Kidney epithelial cell (primary cell): ENCODE measurements at regions not wholly inside any gene's neighbourhood (a gene's known extent, or its start where the extent isn't known, plus 50 kb on each side); places are given as distances from the start of the nearest gene placed in this dataset.

Source experiments
- DNase-seq: peaks from one replicate; pipeline ENCODE4 v3.0.0-alpha.2; 2010; ENCODE audit warnings: low read depth
- H3K27me3 ChIP-seq: 2 replicates; pipeline ENCODE4 v1.6.0; 2011; ENCODE audit warnings: low read length; ENCODE audit not compliant: control insufficient read depth, insufficient read depth
- H3K36me3 ChIP-seq: 2 replicates; pipeline ENCODE4 v1.5.1; 2011; ENCODE audit warnings: low read length; ENCODE audit not compliant: control insufficient read depth, insufficient read depth
- H3K4me3 ChIP-seq: 2 replicates; pipeline ENCODE4 v1.5.1; 2011; ENCODE audit warnings: low read depth, mild to moderate bottlenecking, control low read depth, low read length
- TF ChIP-seq, protein P1 (sequence below): IDR thresholded peaks from 2 replicates; pipeline ENCODE4 v1.5.1; 2011; ENCODE audit warnings: mild to moderate bottlenecking, moderate library complexity, low read length, control low read depth, inconsistent platforms; ENCODE audit not compliant: insufficient read depth, poor library complexity, severe bottlenecking

DNA sequence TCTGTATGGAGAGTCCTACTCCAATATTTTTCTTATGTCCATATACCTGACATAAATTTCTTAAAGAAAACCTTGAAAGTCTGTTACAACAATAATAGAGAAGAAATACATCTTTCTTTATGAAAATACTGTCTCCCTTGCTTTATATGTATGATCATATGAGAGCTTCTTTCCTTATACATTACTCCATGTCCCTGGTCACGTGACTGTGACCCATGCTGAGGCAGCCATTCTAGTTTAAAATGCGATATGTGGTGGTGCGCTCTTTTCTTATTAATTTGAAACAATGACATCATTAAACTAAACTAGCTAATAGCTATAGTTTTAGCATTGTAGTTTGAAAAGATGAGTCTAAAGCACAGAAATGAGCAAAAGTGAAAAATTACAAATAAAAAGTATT, 1120.3 kb upstream of the PRR20A start:
- TF ChIP-seq, protein P1, sequence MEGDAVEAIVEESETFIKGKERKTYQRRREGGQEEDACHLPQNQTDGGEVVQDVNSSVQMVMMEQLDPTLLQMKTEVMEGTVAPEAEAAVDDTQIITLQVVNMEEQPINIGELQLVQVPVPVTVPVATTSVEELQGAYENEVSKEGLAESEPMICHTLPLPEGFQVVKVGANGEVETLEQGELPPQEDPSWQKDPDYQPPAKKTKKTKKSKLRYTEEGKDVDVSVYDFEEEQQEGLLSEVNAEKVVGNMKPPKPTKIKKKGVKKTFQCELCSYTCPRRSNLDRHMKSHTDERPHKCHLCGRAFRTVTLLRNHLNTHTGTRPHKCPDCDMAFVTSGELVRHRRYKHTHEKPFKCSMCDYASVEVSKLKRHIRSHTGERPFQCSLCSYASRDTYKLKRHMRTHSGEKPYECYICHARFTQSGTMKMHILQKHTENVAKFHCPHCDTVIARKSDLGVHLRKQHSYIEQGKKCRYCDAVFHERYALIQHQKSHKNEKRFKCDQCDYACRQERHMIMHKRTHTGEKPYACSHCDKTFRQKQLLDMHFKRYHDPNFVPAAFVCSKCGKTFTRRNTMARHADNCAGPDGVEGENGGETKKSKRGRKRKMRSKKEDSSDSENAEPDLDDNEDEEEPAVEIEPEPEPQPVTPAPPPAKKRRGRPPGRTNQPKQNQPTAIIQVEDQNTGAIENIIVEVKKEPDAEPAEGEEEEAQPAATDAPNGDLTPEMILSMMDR, result no peak
- no peaks in the 10 kb centered on the region for H3K36me3 ChIP-seq
- no peaks in the 10 kb centered on the region for H3K27me3 ChIP-seq
- DNase-seq, result no peak
- H3K4me3 ChIP-seq, result no peak overlapping the region

DNA sequence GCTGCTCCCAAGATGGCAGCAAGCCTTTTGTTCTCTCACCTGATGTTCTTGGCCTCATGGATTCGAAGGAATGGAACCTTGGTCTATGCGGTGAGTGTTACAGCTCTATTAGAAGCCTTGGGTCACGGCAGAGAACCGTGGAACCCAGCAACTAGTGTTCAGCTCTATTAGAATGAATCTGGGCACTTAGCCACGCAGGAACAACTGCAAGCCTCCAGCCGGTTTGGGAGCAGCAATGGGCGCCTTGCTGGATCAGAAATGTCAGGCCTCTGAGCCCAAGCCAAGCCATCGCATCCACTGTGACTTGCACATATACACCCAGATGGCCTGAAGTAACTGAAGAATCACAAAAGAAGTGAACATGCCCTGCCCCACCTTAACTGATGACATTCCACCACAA, 1100.7 kb upstream of the PRR20A start:
- Histone ChIP-seq H3K4me3 (no peak overlapping the region), H3K27me3 (no peaks in the 10 kb centered on the region), H3K36me3 (no peaks in the 10 kb centered on the region)
- TF ChIP-seq, protein P1, result no peak
- no peak for DNase-seq

DNA sequence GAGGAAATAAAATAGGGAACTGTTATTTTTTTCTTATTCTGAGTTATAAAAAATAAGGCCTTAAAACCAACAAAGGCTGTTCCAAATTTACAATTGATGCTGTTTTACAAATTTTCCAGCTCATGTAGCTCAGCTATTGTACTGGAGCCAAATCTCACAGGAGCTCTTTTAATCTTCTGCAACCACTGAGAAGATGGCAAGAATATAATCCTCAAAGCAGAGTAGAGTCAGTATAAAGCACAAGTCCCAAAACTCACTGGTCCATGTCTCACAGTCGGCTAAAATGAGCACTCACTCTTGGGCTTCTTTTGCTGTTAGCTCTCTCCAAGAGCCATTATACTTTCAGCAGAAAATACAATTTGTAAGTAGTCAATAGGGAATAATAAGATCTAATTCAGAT, 1074.4 kb upstream of the PRR20A start:
- TF ChIP-seq, protein P1, result no peak
- no peaks in the 10 kb centered on the region for H3K27me3 ChIP-seq
- H3K36me3 ChIP-seq, result no peaks in the 10 kb centered on the region
- no peak for DNase-seq
- no peak overlapping the region for H3K4me3 ChIP-seq

DNA sequence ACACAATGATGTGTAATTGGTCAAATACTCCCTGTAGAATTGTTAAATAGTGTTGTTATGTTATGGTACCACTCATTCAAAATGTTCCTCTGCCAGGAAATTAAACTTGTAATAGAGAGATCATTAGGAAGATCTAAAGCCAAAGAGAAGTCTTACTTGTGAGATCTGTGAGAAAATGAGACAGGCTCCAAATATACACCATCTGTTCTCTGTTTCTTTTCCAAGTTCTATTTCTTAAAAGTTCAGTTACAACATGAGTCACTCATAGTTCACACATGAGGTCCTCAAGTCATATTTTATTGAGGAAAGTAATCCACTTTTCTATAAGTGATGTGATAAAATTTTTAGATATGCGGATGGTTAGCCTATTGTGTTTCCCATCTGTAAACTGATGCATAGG, 1038.1 kb upstream of the PRR20A start:
- Histone ChIP-seq H3K4me3 (no peak overlapping the region), H3K36me3 (no peaks in the 10 kb centered on the region), H3K27me3 (no peaks in the 10 kb centered on the region)
- TF ChIP-seq, protein P1, result no peak
- DNase-seq, result no peak

DNA sequence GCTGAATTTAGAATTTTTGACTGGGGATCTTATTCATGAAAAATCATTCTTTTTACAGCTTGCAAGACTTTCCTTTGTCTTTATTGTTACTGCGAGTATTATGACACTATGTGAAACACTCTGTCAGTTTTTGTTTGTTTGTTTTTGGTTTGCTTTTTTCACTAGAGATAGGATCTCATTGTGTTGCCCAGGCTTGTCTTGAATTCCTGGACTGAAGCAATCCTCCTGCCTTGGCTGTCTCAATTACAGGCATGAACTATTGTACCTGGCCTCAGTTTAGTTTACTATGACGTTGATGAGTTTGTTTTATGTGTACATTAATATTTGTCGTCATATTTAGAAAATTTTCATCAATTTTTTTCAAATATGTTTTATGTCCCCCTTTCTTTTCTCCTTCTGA, 1030.0 kb upstream of the PRR20A start:
- TF ChIP-seq, protein P1, result no peak
- H3K4me3 ChIP-seq, result no peak overlapping the region
- no peaks in the 10 kb centered on the region for H3K27me3 ChIP-seq
- no peaks in the 10 kb centered on the region for H3K36me3 ChIP-seq
- DNase-seq, result no peak

DNA sequence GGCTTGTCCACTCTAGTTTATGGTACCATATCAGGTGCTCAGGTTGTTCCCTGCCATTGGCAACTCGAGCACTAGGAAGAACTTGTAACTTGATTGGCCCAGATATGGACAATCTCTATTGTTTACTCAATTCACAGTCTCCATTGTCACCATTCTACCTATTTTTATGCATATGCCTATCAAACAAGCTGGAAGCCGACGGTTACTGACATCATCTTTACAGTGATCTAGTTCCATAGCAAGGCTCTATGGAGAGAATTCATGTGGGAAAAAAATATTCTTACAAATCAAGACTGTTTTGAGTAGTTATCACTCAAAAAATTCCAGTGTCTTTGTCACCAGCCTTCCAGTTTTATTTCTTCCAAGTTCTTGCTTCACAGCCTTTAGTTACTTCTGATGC, 1006.2 kb upstream of the PRR20A start:
- no peak overlapping the region for H3K4me3 ChIP-seq

More for the DNA sequence above, 1006.2 kb upstream of the PRR20A start:
- TF ChIP-seq, protein P1, result no peak
- H3K27me3 ChIP-seq, result no peaks in the 10 kb centered on the region
- DNase-seq, result no peak
- no peaks in the 10 kb centered on the region for H3K36me3 ChIP-seq
